IgD-negative memory B cell (primary cell): ENCODE measurements at regions not wholly inside any gene's neighbourhood (a gene's known extent, or its start where the extent isn't known, plus 50 kb on each side); places are given as distances from the start of the nearest gene placed in this dataset.
A peak's percentile ranks its signal among the peaks of the same experiment; 100 is the strongest.

Experiments used
- H3K27ac Mint-ChIP-seq, 3 donors: one replicate each; pipeline ENCODE4 v1.8.0; 2020 to 2022; ENCODE audit warnings: mild to moderate bottlenecking in 3 of 3, mixed read lengths in 3 of 3, moderate library complexity in 1 of 3
- H3K27me3 Mint-ChIP-seq: one replicate; pipeline ENCODE4 v1.8.0; 2021; ENCODE audit warnings: mixed read lengths
- H3K36me3 Mint-ChIP-seq: one replicate; pipeline ENCODE4 v1.8.0; 2020; ENCODE audit warnings: mild to moderate bottlenecking, mixed read lengths
- H3K4me1 Mint-ChIP-seq, 3 donors: one replicate each; pipeline ENCODE4 v1.8.0; 2020 to 2022; ENCODE audit warnings: mixed read lengths in 3 of 3, mild to moderate bottlenecking in 1 of 3
- H3K4me3 Mint-ChIP-seq, 4 donors: one replicate each; pipeline ENCODE4 v1.8.0; 2020 to 2022; ENCODE audit warnings: mild to moderate bottlenecking in 4 of 4, mixed read lengths in 4 of 4, moderate library complexity in 3 of 4
- H3K9me3 Mint-ChIP-seq, 3 donors: one replicate each; pipeline ENCODE4 v1.8.0; 2020 to 2021; ENCODE audit warnings: mixed read lengths in 3 of 3, mild to moderate bottlenecking in 1 of 3

DNA sequence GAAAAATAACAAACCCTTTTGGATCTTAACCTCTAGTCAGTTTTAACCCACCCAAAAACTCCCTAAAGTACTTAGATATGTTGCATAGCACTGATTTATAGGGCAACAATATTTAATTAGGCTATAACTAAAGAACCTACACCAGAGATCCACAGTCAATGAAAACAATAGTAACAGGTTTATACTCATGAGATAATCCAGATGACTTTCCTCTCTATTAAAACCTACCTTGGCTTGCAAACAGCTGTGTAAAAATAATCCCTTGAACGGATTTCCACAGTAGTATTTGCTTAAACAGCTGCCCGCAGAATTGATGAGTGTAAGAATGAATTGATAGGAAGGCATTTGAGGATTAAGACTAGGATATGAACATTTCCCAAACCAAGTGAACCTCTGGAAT is 104.3 kb upstream of the PTPRR start:
- H3K27me3 Mint-ChIP-seq: no peaks in the 10 kb centered on the region
- H3K4me1 Mint-ChIP-seq: no peaks in the 10 kb centered on the region
- H3K4me3 Mint-ChIP-seq: no peak overlapping the region
- H3K9me3 Mint-ChIP-seq: peaks cover 0 to 1% (median under 1%) of the 10 kb centered on the region in 3 donors
- no peak overlapping the region for H3K27ac Mint-ChIP-seq
- H3K36me3 Mint-ChIP-seq: no peaks in the 10 kb centered on the region

GRCh38 chr12:71024281-71024680 is 103.7 kb upstream of the PTPRR start:
- Mint-ChIP-seq H3K9me3 (peaks cover 0 to 3% (median 1%) of the 10 kb centered on the region in 3 donors), H3K27ac (no peak overlapping the region), H3K4me1 (no peaks in the 10 kb centered on the region), H3K36me3 (no peaks in the 10 kb centered on the region), H3K4me3 (no peak overlapping the region), H3K27me3 (no peaks in the 10 kb centered on the region)

DNA sequence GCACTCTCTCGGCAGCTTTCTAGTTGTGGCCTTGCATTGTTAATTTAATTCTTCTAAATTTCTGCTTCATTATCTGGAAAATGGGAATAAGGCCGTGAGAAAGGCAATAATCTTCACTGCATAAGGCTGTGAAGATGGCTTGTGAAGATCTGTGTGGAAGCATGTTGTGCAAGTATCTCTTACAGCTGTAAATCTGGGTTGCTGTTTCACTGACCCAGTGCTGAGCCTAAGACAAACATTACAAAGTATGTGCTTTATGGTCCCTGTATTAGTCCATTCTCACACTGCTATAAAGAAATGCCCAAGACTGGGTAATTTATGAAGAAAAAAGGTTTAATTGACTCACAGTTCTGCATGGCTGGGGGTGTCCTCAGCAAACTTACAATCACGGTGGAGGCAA is 101.0 kb upstream of the PTPRR start:
- Mint-ChIP-seq H3K27ac (no peak overlapping the region), H3K4me3 (no peak overlapping the region), H3K4me1 (no peaks in the 10 kb centered on the region), H3K27me3 (no peaks in the 10 kb centered on the region), H3K9me3 (peaks cover 1 to 8% (median 3%) of the 10 kb centered on the region in 3 donors), H3K36me3 (peaks cover 1% of the 10 kb centered on the region)

DNA sequence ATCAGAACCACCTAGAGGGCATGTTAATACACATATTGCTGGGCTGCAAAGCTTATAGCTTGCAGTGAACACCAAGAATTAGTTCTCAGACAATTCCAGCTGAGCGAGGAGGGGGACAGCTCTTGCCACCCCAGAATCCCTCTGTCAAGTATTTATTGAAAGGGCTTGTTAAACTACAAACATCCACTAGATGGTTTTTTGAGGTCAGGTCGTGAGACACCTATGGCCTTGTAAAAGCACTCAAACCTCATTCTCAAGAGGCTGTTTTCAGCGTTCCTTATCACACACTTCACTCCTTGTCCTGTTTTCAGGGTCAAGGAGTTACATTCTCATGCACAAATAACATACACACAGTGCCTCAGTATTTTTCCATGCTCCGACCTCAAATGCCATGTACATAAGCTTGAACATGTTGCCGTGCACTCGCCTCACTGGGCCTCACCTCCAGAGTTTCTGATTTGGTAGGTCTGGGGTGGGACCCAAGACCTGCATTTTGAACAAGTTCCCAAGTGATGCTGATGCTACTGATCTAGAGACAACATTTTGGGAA is 98.8 kb upstream of the PTPRR start:
- Mint-ChIP-seq H3K4me3 (no peak overlapping the region), H3K9me3 (peaks cover 1 to 10% (median 3%) of the 10 kb centered on the region in 3 donors)

GRCh38 chr12:71018682-71019081 is 98.1 kb upstream of the PTPRR start:
- Mint-ChIP-seq H3K27ac (no peak overlapping the region), H3K36me3 (peaks cover 1% of the 10 kb centered on the region), H3K9me3 (peaks cover 1 to 10% (median 3%) of the 10 kb centered on the region in 3 donors), H3K4me1 (no peaks in the 10 kb centered on the region), H3K4me3 (no peak overlapping the region), H3K27me3 (no peaks in the 10 kb centered on the region)

More for the DNA sequence above, 98.8 kb upstream of the PTPRR start:
- peaks cover 1% of the 10 kb centered on the region for H3K36me3 Mint-ChIP-seq
- H3K4me1 Mint-ChIP-seq: no peaks in the 10 kb centered on the region
- no peaks in the 10 kb centered on the region for H3K27me3 Mint-ChIP-seq
- no peak overlapping the region for H3K27ac Mint-ChIP-seq

- Mint-ChIP-seq H3K36me3 (peaks cover 1% of the 10 kb centered on the region), H3K9me3 (peaks cover 0 to 9% (median 1%) of the 10 kb centered on the region in 3 donors), H3K27ac (peak overlapping the region in 1 of 3 donors; percentile 58), H3K4me1 (no peaks in the 10 kb centered on the region), H3K27me3 (no peaks in the 10 kb centered on the region), H3K4me3 (no peak overlapping the region)
Measured at GRCh38 chr12:71014180-71014785, 93.7 kb upstream of the PTPRR start.

GRCh38 chr12:71011261-71011660 is 90.7 kb upstream of the PTPRR start:
- H3K27ac Mint-ChIP-seq: no peak overlapping the region
- no peaks in the 10 kb centered on the region for H3K36me3 Mint-ChIP-seq
- peaks cover 0 to 2% (median 0%) of the 10 kb centered on the region in 3 donors for H3K9me3 Mint-ChIP-seq
- H3K4me3 Mint-ChIP-seq: no peak overlapping the region
- no peaks in the 10 kb centered on the region for H3K27me3 Mint-ChIP-seq
- H3K4me1 Mint-ChIP-seq: no peaks in the 10 kb centered on the region

GRCh38 chr12:71010143-71010479 is 89.6 kb upstream of the PTPRR start:
- Mint-ChIP-seq H3K4me1 (no peaks in the 10 kb centered on the region), H3K9me3 (peaks cover 0 to 5% (median 0%) of the 10 kb centered on the region in 3 donors), H3K27ac (no peak overlapping the region), H3K36me3 (no peaks in the 10 kb centered on the region), H3K27me3 (no peaks in the 10 kb centered on the region), H3K4me3 (no peak overlapping the region)

DNA sequence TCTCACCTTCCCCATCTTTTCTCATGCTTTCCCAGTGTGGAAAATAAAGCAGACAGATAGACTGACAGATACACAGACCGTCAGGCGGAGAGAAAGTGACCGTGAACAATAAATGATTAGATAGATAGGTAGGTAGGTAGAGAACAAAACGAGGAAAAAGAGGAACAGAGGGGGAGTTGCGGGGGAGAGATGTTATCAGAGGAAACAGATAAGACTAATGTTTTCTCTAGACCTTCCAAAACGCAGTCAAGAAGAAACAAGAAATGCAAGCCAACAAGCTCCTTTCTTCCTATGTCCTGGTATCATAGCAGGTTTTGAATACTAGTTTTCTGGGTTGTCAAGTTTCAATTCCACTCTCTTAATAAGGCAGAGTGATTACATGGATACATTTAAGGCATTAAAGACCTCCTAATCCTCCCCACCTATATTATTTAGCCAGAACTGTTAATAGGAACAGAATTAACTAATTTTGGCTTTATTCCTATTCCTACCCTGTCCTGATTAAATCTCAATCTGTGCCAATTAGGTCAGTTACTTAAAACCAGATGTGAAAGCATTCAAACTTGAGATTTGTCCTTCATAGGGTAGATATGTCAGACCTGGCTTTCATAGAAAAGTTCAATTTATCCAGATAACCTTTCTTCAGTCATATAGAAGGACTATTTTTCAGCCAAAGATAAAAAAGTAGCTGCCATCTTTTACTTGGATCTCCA is 89.0 kb upstream of the PTPRR start:
- no peak overlapping the region for H3K4me3 Mint-ChIP-seq
- no peaks in the 10 kb centered on the region for H3K4me1 Mint-ChIP-seq
- peaks cover 0 to 3% (median 0%) of the 10 kb centered on the region in 3 donors for H3K9me3 Mint-ChIP-seq
- H3K27ac Mint-ChIP-seq: no peak overlapping the region
- H3K27me3 Mint-ChIP-seq: no peaks in the 10 kb centered on the region
- no peaks in the 10 kb centered on the region for H3K36me3 Mint-ChIP-seq

GRCh38 chr12:71008616-71009015 is 88.1 kb upstream of the PTPRR start:
- H3K27ac Mint-ChIP-seq: no peak overlapping the region
- H3K4me3 Mint-ChIP-seq: no peak overlapping the region
- no peaks in the 10 kb centered on the region for H3K36me3 Mint-ChIP-seq
- H3K4me1 Mint-ChIP-seq: no peaks in the 10 kb centered on the region
- no peaks in the 10 kb centered on the region for H3K27me3 Mint-ChIP-seq
- H3K9me3 Mint-ChIP-seq: peaks cover 0 to 3% (median 0%) of the 10 kb centered on the region in 3 donors

- Mint-ChIP-seq H3K27me3 (no peaks in the 10 kb centered on the region), H3K27ac (no peak overlapping the region), H3K9me3 (peaks cover 0 to 3% (median 0%) of the 10 kb centered on the region in 3 donors), H3K4me3 (no peak overlapping the region), H3K4me1 (no peaks in the 10 kb centered on the region), H3K36me3 (no peaks in the 10 kb centered on the region)
Measured at GRCh38 chr12:71007781-71008404, 87.4 kb upstream of the PTPRR start.

DNA sequence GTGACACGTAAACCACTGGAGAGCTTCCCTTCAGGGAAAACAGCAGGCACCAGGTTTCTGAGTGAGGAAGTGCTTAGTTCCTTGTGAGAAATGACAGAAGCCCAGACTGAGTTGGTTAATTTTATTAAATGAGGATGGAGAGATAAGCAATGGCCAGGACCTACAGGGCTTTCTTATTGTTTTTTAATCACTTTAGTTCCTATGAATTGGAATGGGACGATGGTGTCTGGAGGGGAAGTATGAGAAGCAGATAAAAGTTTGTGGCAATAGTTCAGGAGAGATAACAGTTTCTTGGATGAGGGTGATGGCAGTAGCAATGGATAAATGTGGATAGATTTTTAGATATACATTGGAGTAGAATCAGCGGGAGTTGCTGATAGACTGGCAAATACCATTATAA is 86.5 kb upstream of the PTPRR start:
- H3K4me3 Mint-ChIP-seq: no peak overlapping the region
- H3K36me3 Mint-ChIP-seq: no peaks in the 10 kb centered on the region
- H3K27me3 Mint-ChIP-seq: no peaks in the 10 kb centered on the region
- H3K9me3 Mint-ChIP-seq: peaks cover 0 to 3% (median 1%) of the 10 kb centered on the region in 3 donors
- no peaks in the 10 kb centered on the region for H3K4me1 Mint-ChIP-seq
- no peak overlapping the region for H3K27ac Mint-ChIP-seq

- H3K36me3 Mint-ChIP-seq: no peaks in the 10 kb centered on the region
- no peaks in the 10 kb centered on the region for H3K4me1 Mint-ChIP-seq
- peaks cover 0 to 3% (median 1%) of the 10 kb centered on the region in 3 donors for H3K9me3 Mint-ChIP-seq
- H3K27me3 Mint-ChIP-seq: no peaks in the 10 kb centered on the region
- H3K27ac Mint-ChIP-seq: no peak overlapping the region
- H3K4me3 Mint-ChIP-seq: no peak overlapping the region
Measured at GRCh38 chr12:71005166-71005565, 84.6 kb upstream of the PTPRR start.

DNA sequence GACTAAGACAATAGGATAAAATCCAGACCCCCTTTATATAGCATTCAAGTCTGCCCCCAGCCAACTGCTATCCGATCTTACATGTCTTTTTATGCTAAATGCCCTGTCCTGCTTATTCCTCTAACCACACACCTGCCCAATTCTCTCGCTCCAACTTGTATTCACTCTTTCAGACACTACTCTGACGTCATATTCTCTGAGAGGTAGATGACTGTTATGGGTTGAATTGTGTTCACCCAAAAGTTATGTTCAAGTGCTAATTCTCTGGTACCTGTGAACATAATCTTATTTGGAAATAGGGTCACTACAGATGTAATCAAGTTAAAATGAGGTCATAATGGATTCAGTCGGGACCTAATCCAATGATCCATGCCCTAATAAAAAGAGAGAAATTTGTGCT is 84.0 kb upstream of the PTPRR start:
- Mint-ChIP-seq H3K4me1 (no peaks in the 10 kb centered on the region), H3K36me3 (no peaks in the 10 kb centered on the region), H3K27ac (no peak overlapping the region), H3K27me3 (no peaks in the 10 kb centered on the region), H3K4me3 (no peak overlapping the region), H3K9me3 (peaks cover 0 to 3% (median 1%) of the 10 kb centered on the region in 3 donors)

GRCh38 chr12:71000748-71001147 is 80.2 kb upstream of the PTPRR start:
- peaks cover 0 to 2% (median 1%) of the 10 kb centered on the region in 3 donors for H3K9me3 Mint-ChIP-seq
- H3K4me1 Mint-ChIP-seq: no peaks in the 10 kb centered on the region
- no peak overlapping the region for H3K4me3 Mint-ChIP-seq
- H3K27me3 Mint-ChIP-seq: no peaks in the 10 kb centered on the region
- H3K36me3 Mint-ChIP-seq: no peaks in the 10 kb centered on the region
- no peak overlapping the region for H3K27ac Mint-ChIP-seq
